Breast epithelium (tissue), 3 donors: ENCODE measurements at regions not wholly inside any gene's neighbourhood (a gene's known extent, or its start where the extent isn't known, plus 50 kb on each side); places are given as distances from the start of the nearest gene placed in this dataset.

Source experiments
- CTCF ChIP-seq, 3 donors: fragments of 450-650 bp; IDR thresholded peaks; one replicate each; pipeline ENCODE4 v1.5.1; 2016 to 2017; ENCODE audit warnings: antibody characterized with exemption in 3 of 3, mild to moderate bottlenecking in 3 of 3, moderate library complexity in 3 of 3
- POLR2AphosphoS5 ChIP-seq, 3 donors: sonication (generic); formaldehyde crosslinking; IDR thresholded peaks; one replicate each; pipeline ENCODE4 v1.6.1; 2017; ENCODE audit warnings: antibody characterized with exemption in 3 of 3

GRCh38 chr4:177185579-177185978, 124.1 kb upstream of the NEIL3 start:
- no peak for TF ChIP-seq CTCF (IDR thresholded peaks at IDR 0.05)
- TF ChIP-seq POLR2AphosphoS5 (IDR thresholded peaks at IDR 0.05) = no peak
